DMS79 (cell line): ENCODE measurements at regions not wholly inside any gene's neighbourhood (a gene's known extent, or its start where the extent isn't known, plus 50 kb on each side); places are given as distances from the start of the nearest gene placed in this dataset.

ENCODE experiments used
- DNase-seq: peaks from one replicate; lab custom pipeline; 2025; lab: John Stamatoyannopoulos, UW

DNA sequence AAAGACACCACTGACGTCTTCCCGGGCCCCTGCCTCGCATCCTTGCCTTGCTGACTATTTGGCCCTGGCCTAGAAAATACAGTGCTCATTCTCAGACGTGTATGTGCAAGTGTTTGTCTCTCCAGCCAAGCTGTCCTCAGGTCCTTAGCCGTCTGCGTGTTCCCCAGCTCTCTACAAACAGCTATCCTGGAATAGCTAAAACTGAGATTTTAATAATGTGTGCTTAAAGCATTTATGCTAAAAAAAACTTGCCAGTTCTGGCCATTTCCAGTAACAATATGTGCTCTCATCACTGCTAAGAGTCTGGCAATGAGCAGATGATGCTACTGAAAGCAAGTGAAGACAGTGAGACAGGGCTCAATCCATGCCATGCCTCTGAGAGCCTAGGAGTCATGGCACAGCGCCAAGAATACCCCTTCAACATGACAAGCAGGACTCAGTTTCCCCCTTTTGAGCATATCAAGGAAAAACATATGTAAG lies 55.7 kb downstream of the IRF2BP2 start:
- DNase-seq = no peak

GRCh38 chr1:234553240-234554188 lies 56.5 kb downstream of the IRF2BP2 start:
- no peak for DNase-seq

GRCh38 chr1:234551032-234551378 lies 59.0 kb downstream of the IRF2BP2 start:
- DNase-seq = no peak

DNA sequence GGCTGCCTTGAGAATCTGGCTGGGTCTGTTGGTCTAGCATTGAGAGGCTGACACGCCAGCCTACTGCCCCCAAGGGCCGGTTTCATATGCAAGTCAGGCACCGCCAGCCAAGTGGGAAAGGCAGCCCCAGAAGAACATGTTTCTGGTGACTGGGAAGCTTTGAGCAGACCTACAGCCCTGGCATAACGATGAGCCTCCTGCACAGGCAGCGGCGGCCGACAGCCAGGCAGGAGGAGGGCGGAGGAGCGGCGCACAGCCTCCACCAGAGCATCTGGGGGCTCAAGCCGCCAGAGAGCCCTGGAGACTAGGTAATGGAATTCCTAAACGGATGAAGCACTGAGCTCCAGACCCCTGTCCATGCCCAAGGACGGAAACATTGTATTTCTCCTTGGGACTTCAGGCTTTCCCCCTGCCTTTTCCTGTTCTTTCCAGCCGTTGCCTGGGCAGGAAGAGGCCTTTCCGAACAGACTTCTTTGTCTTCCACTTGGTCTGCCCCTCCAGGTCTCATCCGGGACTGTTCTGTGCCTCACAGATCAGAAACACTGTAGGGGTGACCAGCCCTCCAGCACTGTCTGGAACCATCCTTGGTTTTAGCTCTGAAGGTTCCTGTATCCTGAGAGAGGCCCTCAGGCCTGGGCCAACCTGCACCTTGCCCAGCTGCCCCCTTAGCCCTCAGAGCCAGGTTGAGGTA lies 59.5 kb downstream of the IRF2BP2 start:
- DNase-seq = no peak

- DNase-seq = no peak
These were observed 60.4 kb downstream of the IRF2BP2 start for GRCh38 chr1:234549447-234550021.

GRCh38 chr1:234546890-234547788 lies 62.8 kb downstream of the IRF2BP2 start:
- no peak for DNase-seq

DNA sequence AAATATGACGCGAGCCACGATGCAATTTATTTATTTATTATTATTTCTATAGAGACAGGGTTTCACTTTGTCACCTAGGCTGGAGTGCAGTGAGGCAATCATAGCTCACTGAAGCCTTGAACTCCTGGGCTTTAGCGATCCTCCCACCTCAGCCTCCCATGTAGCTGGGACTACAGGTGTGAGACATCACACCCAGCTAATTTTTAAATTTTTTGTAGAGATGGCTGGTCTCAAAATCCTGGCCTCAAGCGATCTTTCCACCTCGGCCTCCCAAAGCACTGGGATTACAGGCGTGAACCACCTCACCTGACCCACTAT lies 63.6 kb downstream of the IRF2BP2 start:
- DNase-seq = no peak

- no peak for DNase-seq
These were observed 64.2 kb downstream of the IRF2BP2 start for GRCh38 chr1:234545517-234546386.

DNA sequence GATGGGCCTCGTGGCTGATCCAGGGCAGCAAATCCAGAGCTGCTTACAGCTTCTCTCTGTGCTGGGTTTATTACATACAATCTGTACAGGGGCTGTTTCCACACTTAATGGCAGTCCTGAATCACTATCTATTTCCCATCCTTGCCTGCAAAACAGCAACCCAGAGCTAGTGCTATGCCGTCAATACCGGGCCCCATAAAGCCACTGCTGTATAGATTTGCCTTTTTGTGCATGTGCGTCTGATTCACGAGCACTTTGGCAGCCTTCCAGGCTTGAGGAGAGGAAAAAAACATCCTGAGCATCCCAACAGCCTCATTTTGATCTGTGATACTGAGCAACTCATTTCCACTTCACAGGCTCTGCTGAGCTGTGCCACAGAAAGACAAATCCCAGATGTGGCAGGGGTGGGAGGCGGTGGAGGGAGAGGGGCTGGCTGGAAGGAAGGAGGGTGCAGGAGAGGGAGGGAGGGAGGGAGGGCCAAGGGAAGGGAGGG lies 65.2 kb upstream of the TARBP1 start:
- peak; percentile 76 for DNase-seq

DNA sequence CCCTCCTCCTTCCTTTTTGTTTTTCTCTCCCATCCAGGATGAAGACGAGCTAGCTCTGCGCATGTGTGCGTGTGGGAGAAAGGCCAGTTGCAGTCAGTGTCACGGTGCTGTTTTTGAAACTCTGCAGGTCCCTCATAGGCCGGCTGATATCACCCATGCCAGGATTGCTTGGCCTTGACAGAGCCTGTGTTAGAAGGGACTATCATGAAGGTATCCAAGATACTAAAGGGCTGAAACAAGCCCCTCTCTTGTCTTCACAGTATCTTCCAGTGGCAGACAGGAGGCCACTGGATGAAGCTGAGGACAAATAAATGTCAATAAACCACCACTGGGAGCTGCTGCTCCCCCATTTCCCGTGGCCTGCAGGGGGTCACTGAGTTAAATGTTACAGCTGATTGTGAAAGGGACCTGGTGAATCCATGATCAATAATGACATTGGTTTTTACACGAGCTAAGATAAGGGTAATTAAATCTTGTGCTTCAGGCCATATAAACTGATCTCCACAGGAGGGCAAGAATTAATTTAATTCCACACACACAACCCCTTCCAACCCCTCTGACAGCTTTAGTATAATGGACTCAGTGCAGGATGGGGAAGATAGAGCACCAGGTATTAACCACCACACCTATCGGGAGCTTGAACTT lies 64.6 kb upstream of the TARBP1 start:
- no peak for DNase-seq

DNA sequence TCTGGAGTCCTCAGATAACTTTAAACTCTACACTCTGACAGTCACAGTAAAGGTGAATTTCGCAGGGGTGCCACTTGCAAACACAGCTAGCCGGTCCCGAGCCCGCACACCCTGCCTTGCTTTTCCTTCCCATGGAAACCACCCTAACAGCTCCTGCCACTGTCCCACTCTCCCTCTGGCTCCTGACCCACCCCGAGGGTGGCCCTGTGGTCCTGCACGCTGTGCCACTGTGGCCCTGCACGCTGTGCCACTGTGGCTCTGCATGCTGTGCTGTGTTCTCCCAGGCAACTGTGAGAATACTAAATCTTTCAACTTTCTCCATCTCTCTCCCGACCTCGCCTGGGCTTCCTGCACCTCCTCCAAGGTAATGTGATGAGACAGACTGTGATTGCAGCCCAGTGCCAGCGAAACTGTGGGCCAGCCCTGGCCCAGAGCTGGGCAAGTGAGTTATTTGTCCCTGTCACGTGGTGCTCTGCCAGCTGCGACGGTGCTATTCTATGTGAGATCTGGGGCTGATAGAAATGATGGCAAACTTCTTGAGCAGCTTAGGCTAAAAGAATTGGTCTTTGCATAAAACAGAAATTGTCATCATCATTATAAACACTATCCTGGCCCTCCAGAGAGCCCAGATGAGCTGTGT lies 63.4 kb upstream of the TARBP1 start:
- no peak for DNase-seq

DNA sequence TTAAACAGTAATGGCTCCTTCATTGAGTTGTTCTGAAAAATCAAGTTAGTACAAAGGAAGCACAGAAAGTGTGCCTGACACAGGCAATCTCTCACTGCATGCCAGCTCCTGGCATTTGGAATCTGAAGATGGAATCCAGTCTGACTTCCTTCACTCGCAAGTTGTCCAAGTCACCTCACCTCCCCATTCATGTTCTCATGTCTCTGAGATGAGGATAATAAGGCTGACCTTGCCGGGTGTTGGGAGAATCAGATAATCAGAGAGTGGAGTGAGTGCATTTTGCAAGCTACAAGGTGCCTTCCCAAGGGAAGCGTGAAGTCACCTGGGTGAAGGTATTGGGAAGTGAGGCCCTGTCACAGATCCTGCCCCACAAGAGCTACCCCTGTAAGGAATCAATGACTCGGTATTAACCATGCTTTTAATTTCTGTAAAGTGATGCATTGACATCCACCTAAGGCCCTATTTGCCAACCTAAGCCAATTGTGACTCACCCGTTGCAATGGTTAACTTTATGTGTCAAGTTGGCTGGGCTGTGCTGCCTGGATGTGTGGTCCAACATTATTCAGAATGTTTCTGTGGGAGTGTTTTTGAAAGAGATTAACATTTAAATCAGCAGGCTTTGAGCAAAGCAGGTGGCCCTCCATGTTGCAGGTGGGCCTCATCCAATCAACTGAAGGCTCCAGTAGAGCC lies 62.5 kb upstream of the TARBP1 start:
- no peak for DNase-seq

DNA sequence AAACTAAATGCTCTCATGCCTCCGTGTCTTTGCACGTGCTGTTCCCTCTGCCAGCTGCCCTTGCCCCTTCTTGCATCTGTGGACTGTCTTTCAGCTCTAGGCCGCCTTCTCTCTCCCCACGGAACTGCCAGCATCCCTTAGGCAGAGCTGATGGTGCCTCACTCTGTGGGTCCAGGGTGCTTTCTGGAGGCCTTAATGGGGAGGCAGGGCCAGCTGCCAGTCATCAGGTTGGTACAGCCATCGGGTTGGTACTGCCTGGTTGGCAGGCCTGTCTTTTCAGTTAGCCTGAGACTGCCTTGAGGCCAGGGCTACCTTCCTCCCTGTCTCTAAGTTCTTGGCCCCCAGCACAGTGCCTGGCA lies 61.4 kb upstream of the TARBP1 start:
- DNase-seq = no peak

DNA sequence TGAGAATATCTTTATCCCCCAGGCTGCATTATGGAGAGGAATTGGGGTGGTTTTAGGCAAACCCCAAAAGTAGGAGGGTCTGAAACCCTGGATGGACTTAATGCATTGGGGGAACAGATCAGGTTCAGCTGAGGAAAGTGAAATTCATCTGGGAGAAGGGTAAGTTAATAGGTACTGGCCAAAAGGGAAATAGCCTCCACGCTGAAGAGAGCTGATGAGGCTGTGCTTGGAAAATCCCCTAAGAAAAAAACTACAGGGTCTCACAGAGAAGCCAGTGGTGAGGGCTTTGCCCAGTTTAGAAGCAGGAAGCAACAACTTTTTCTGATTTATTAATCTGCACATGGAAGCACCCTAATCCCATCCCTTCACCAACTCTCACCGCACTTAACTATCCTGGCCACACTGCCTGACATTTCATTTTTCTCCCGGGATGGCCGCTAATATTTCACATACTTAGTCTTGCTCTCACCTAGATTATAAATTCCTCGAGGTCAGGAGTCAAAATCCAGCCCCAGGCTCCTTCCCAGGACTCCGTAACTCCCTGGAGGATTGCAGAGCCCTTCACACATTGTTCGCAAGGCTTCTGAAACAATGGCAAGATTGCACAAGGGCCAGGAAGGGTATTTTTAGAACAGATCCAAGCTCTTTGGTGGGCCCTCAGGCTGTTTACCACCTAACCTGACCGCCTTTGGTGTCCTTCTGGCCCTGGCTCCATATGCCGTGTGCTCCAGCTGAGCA lies 60.9 kb upstream of the TARBP1 start:
- no peak for DNase-seq

GRCh38 chr1:234538930-234539649 lies 60.1 kb upstream of the TARBP1 start:
- peak; percentile 18 for DNase-seq

GRCh38 chr1:234538062-234538731 lies 59.2 kb upstream of the TARBP1 start:
- no peak for DNase-seq

GRCh38 chr1:234537236-234537635 lies 58.3 kb upstream of the TARBP1 start:
- DNase-seq = no peak
